HUES6 (cell line): ENCODE measurements at regions not wholly inside any gene's neighbourhood (a gene's known extent, or its start where the extent isn't known, plus 50 kb on each side); places are given as distances from the start of the nearest gene placed in this dataset.

Experiments
- H3K27ac ChIP-seq: 2 replicates; pipeline ENCODE4 v1.7.0; 2013; ENCODE audit warnings: low read depth, mild to moderate bottlenecking, low read length, inconsistent platforms
- H3K27me3 ChIP-seq: 2 replicates; pipeline ENCODE4 v1.6.1; 2013; ENCODE audit warnings: low read length; ENCODE audit not compliant: control insufficient read depth, insufficient read depth
- H3K36me3 ChIP-seq: 2 replicates; pipeline ENCODE4 v1.6.1; 2013; ENCODE audit warnings: low read length; ENCODE audit not compliant: control insufficient read depth, insufficient read depth
- H3K4me1 ChIP-seq: 2 replicates; pipeline ENCODE4 v1.6.1; 2013; ENCODE audit warnings: low read length; ENCODE audit not compliant: control insufficient read depth, insufficient read depth
- H3K4me3 ChIP-seq: 2 replicates; pipeline ENCODE4 v1.5.1; 2013; ENCODE audit warnings: low read depth, low read length
- H3K9ac ChIP-seq: one replicate; pipeline ENCODE4 v1.6.1; 2013; ENCODE audit warnings: mild to moderate bottlenecking, low read length
- H3K9me3 ChIP-seq: 2 replicates; pipeline ENCODE4 v1.6.1; 2013; ENCODE audit warnings: low read depth, low read length; ENCODE audit not compliant: control insufficient read depth, insufficient read depth

- Histone ChIP-seq H3K27ac (no peak overlapping the region), H3K36me3 (no peaks in the 10 kb centered on the region), H3K9ac (no peak overlapping the region), H3K9me3 (no peaks in the 10 kb centered on the region), H3K4me3 (no peak overlapping the region), H3K27me3 (no peaks in the 10 kb centered on the region), H3K4me1 (no peaks in the 10 kb centered on the region)
These were observed 999.5 kb downstream of the PDHA2 start for GRCh38 chr4:96839441-96839840.

GRCh38 chr4:96841801-96842200 is 1001.9 kb downstream of the PDHA2 start:
- Histone ChIP-seq H3K27ac (no peak overlapping the region), H3K9me3 (no peaks in the 10 kb centered on the region), H3K4me3 (no peak overlapping the region), H3K27me3 (no peaks in the 10 kb centered on the region), H3K4me1 (no peaks in the 10 kb centered on the region), H3K36me3 (no peaks in the 10 kb centered on the region), H3K9ac (no peak overlapping the region)

- Histone ChIP-seq H3K27me3 (no peaks in the 10 kb centered on the region), H3K4me3 (no peak overlapping the region), H3K36me3 (no peaks in the 10 kb centered on the region)
These were observed 1005.1 kb downstream of the PDHA2 start for GRCh38 chr4:96844858-96845490.

GRCh38 chr4:96845819-96846218 is 1005.9 kb downstream of the PDHA2 start:
- Histone ChIP-seq H3K9me3 (no peaks in the 10 kb centered on the region), H3K4me1 (no peaks in the 10 kb centered on the region), H3K27ac (no peak overlapping the region), H3K9ac (no peak overlapping the region), H3K27me3 (no peaks in the 10 kb centered on the region), H3K36me3 (no peaks in the 10 kb centered on the region), H3K4me3 (no peak overlapping the region)

More at GRCh38 chr4:96844858-96845490, 1005.1 kb downstream of the PDHA2 start:
- H3K9ac ChIP-seq = no peak overlapping the region
- no peaks in the 10 kb centered on the region for H3K4me1 ChIP-seq
- H3K9me3 ChIP-seq = no peaks in the 10 kb centered on the region
- H3K27ac ChIP-seq = no peak overlapping the region

- H3K9ac ChIP-seq = no peak overlapping the region
- H3K36me3 ChIP-seq = no peaks in the 10 kb centered on the region
- no peaks in the 10 kb centered on the region; the same call in 1 of the 2 replicates for H3K4me1 ChIP-seq
- no peak overlapping the region for H3K27ac ChIP-seq
- H3K9me3 ChIP-seq = peaks cover 23% of the 10 kb centered on the region
- no peak overlapping the region for H3K4me3 ChIP-seq
- H3K27me3 ChIP-seq = no peaks in the 10 kb centered on the region
These were observed 1034.8 kb downstream of the PDHA2 start for GRCh38 chr4:96874657-96875056.

GRCh38 chr4:96879527-96879926 is 1039.6 kb downstream of the PDHA2 start:
- no peaks in the 10 kb centered on the region for H3K27me3 ChIP-seq

GRCh38 chr4:96887857-96888256 is 1048.0 kb downstream of the PDHA2 start:
- H3K9me3 ChIP-seq = no peaks in the 10 kb centered on the region
- no peak overlapping the region for H3K9ac ChIP-seq
- H3K36me3 ChIP-seq = no peaks in the 10 kb centered on the region
- no peak overlapping the region for H3K27ac ChIP-seq
- H3K4me3 ChIP-seq = no peak overlapping the region
- peaks cover 6% of the 10 kb centered on the region; the same call in 1 of the 2 replicates for H3K4me1 ChIP-seq
- no peaks in the 10 kb centered on the region for H3K27me3 ChIP-seq

More at GRCh38 chr4:96879527-96879926, 1039.6 kb downstream of the PDHA2 start:
- Histone ChIP-seq H3K4me1 (no peaks in the 10 kb centered on the region; the same call in 1 of the 2 replicates), H3K9me3 (peaks cover 28% of the 10 kb centered on the region), H3K4me3 (no peak overlapping the region), H3K27ac (no peak overlapping the region), H3K36me3 (no peaks in the 10 kb centered on the region), H3K9ac (no peak overlapping the region)

- no peaks in the 10 kb centered on the region for H3K4me1 ChIP-seq
- H3K4me3 ChIP-seq = no peak overlapping the region
- H3K27ac ChIP-seq = no peak overlapping the region
- H3K9me3 ChIP-seq = no peaks in the 10 kb centered on the region
- no peaks in the 10 kb centered on the region for H3K36me3 ChIP-seq
- no peak overlapping the region for H3K9ac ChIP-seq
- H3K27me3 ChIP-seq = no peaks in the 10 kb centered on the region
These were observed 1054.7 kb downstream of the PDHA2 start for GRCh38 chr4:96894621-96895020.

GRCh38 chr4:96895826-96896225 is 1055.9 kb downstream of the PDHA2 start:
- Histone ChIP-seq H3K9ac (no peak overlapping the region), H3K27me3 (no peaks in the 10 kb centered on the region), H3K9me3 (no peaks in the 10 kb centered on the region), H3K36me3 (no peaks in the 10 kb centered on the region), H3K4me3 (no peak overlapping the region), H3K27ac (no peak overlapping the region), H3K4me1 (no peaks in the 10 kb centered on the region)

GRCh38 chr4:96912716-96913115 is 1072.8 kb downstream of the PDHA2 start:
- H3K4me1 ChIP-seq = no peaks in the 10 kb centered on the region
- no peaks in the 10 kb centered on the region for H3K27me3 ChIP-seq
- H3K9me3 ChIP-seq = no peaks in the 10 kb centered on the region
- no peak overlapping the region for H3K4me3 ChIP-seq
- no peak overlapping the region for H3K27ac ChIP-seq
- no peaks in the 10 kb centered on the region for H3K36me3 ChIP-seq
- H3K9ac ChIP-seq = no peak overlapping the region

GRCh38 chr4:96913441-96914080 is 1073.7 kb downstream of the PDHA2 start:
- H3K9ac ChIP-seq = no peak overlapping the region
- no peaks in the 10 kb centered on the region for H3K4me1 ChIP-seq
- H3K27ac ChIP-seq = no peak overlapping the region
- no peaks in the 10 kb centered on the region for H3K36me3 ChIP-seq
- H3K27me3 ChIP-seq = no peaks in the 10 kb centered on the region
- H3K9me3 ChIP-seq = no peaks in the 10 kb centered on the region
- H3K4me3 ChIP-seq = no peak overlapping the region
